SK-N-SH treated with all-trans-retinoic acid at 6 μM for 48 hours (cell line): ENCODE measurements at regions not wholly inside any gene's neighbourhood (a gene's known extent, or its start where the extent isn't known, plus 50 kb on each side); places are given as distances from the start of the nearest gene placed in this dataset.

Experiments
- ATAC-seq: fragments of 200-7000 bp; cut with Tn5 transposase; 3 replicates; pipeline ENCODE4 v1.9.1; 2020; ENCODE audit warnings: mild to moderate bottlenecking, moderate library complexity
- ARNTL ChIP-seq: fragments of 450-650 bp; formaldehyde crosslinking; IDR thresholded peaks from 2 replicates; pipeline ENCODE4 v1.5.0; 2020; ENCODE audit warnings: low read depth, mild to moderate bottlenecking, moderate library complexity, borderline replicate concordance
- BACH2 ChIP-seq: fragments of 250-450 bp; sonication (Bioruptor Pico); IDR thresholded peaks from 2 replicates; pipeline ENCODE4 v1.9.0; 2021; ENCODE audit warnings: mild to moderate bottlenecking, borderline replicate concordance
- CSDC2 ChIP-seq: fragments of 250-450 bp; sonication (Bioruptor Pico); IDR thresholded peaks from 2 replicates; pipeline ENCODE4 v1.5.0; 2020; ENCODE audit warnings: mild to moderate bottlenecking, moderate library complexity
- ESRRG ChIP-seq: fragments of 250-450 bp; sonication (Bioruptor Pico); IDR thresholded peaks from 2 replicates; pipeline ENCODE4 v1.6.1; 2021; ENCODE audit warnings: mild to moderate bottlenecking
- GLIS3 ChIP-seq: fragments of 250-450 bp; sonication (Bioruptor Pico); IDR thresholded peaks from 2 replicates; pipeline ENCODE4 v1.5.0; 2020; ENCODE audit warnings: mild to moderate bottlenecking, moderate library complexity
- ISL1 ChIP-seq: fragments of 250-450 bp; sonication (Bioruptor Pico); IDR thresholded peaks from 2 replicates; pipeline ENCODE4 v2.1.2; 2022; ENCODE audit warnings: mild to moderate bottlenecking, moderate library complexity
- OSR1 ChIP-seq: fragments of 250-450 bp; sonication (Bioruptor Pico); IDR thresholded peaks from 2 replicates; pipeline ENCODE4 v1.8.0; 2022; ENCODE audit warnings: moderate library complexity, mild to moderate bottlenecking, inconsistent platforms
- PPARA ChIP-seq: fragments of 250-450 bp; sonication (Bioruptor Pico); IDR thresholded peaks from 2 replicates; pipeline ENCODE4 v1.5.0; 2020; ENCODE audit warnings: mild to moderate bottlenecking, borderline replicate concordance
- RARB ChIP-seq: fragments of 250-450 bp; sonication (Bioruptor Pico); IDR thresholded peaks from 2 replicates; pipeline ENCODE4 v1.8.0; 2021; ENCODE audit warnings: mild to moderate bottlenecking, moderate library complexity
- SNAI2 ChIP-seq: fragments of 250-450 bp; sonication (Bioruptor Pico); IDR thresholded peaks from 2 replicates; pipeline ENCODE4 v1.5.0; 2020; ENCODE audit warnings: mild to moderate bottlenecking, moderate library complexity
- TCF4 ChIP-seq: fragments of 250-450 bp; sonication (Bioruptor Pico); IDR thresholded peaks from 2 replicates; pipeline ENCODE4 v1.8.0; 2021; ENCODE audit warnings: mild to moderate bottlenecking, moderate library complexity, borderline replicate concordance
- TOX ChIP-seq: fragments of 250-450 bp; sonication (Bioruptor Pico); IDR thresholded peaks from 2 replicates; pipeline ENCODE4 v1.8.0; 2021; ENCODE audit warnings: mild to moderate bottlenecking, moderate library complexity, borderline replicate concordance
- ZC3H10 ChIP-seq: fragments of 250-450 bp; sonication (Bioruptor Pico); IDR thresholded peaks from 2 replicates; pipeline ENCODE4 v1.5.1; 2021; ENCODE audit warnings: mild to moderate bottlenecking, moderate library complexity
- ZFP3 ChIP-seq: fragments of 250-450 bp; sonication (Bioruptor Pico); IDR thresholded peaks from 2 replicates; pipeline ENCODE4 v1.5.0; 2020; ENCODE audit warnings: mild to moderate bottlenecking, moderate library complexity
- ZFP30 ChIP-seq: fragments of 450-650 bp; formaldehyde crosslinking; IDR thresholded peaks from 2 replicates; pipeline ENCODE4 v1.5.0; 2022; ENCODE audit warnings: mild to moderate bottlenecking, moderate library complexity
- ZNF565 ChIP-seq: fragments of 450-650 bp; formaldehyde crosslinking; conservative IDR thresholded peaks from 2 replicates; pipeline ENCODE4 v1.5.0; 2020; ENCODE audit warnings: low read depth, mild to moderate bottlenecking, moderate library complexity
- ZNF70 ChIP-seq: fragments of 450-650 bp; formaldehyde crosslinking; IDR thresholded peaks from 2 replicates; pipeline ENCODE4 v1.5.0; 2020; ENCODE audit warnings: mild to moderate bottlenecking, moderate library complexity
- ZNF8 ChIP-seq: fragments of 450-650 bp; formaldehyde crosslinking; IDR thresholded peaks from 2 replicates; pipeline ENCODE4 v1.5.0; 2020; ENCODE audit warnings: mild to moderate bottlenecking, moderate library complexity
- TF ChIP-seq, protein P1 (sequence below): fragments of 250-450 bp; sonication (Bioruptor Pico); IDR thresholded peaks from 2 replicates; pipeline ENCODE4 v1.5.1; 2020; ENCODE audit warnings: low read depth, mild to moderate bottlenecking, moderate library complexity
- TF ChIP-seq, protein P2 (sequence below): fragments of 250-450 bp; sonication (Bioruptor Pico); IDR thresholded peaks from 2 replicates; pipeline ENCODE4 v1.8.0; 2020; ENCODE audit warnings: mild to moderate bottlenecking, moderate library complexity, borderline replicate concordance
- TF ChIP-seq, protein P3 (sequence below): fragments of 250-450 bp; sonication (Bioruptor Pico); IDR thresholded peaks from 2 replicates; pipeline ENCODE4 v1.5.0; 2020; ENCODE audit warnings: mild to moderate bottlenecking, moderate library complexity
- TF ChIP-seq, protein P4 (sequence below): fragments of 250-450 bp; sonication (Bioruptor Pico); IDR thresholded peaks from 2 replicates; pipeline ENCODE4 v1.5.1; 2021; ENCODE audit warnings: mild to moderate bottlenecking, moderate library complexity

DNA sequence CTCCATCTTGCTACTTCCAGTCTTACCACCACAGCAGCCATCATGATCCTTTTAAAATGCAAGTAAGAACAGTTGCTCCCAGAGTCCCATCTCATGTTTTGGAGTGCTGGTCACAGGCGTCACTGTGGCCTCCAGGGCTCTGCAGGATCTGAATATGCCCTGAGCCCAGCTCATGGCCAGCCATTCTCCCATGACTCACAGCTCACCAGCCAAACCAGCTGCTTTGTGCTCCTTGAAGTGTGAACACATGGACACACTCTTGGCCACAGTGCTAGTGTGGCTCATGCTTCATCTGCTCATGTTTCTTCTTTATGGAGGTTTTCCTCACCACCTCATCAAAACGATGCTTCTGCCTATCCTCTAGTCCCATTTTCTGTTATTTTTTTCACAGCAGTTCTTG, 466.5 kb downstream of the UQCRFS1 start:
- TF ChIP-seq OSR1 (CRISPR knock-in tag), result no peak
- TF ChIP-seq, protein P1, sequence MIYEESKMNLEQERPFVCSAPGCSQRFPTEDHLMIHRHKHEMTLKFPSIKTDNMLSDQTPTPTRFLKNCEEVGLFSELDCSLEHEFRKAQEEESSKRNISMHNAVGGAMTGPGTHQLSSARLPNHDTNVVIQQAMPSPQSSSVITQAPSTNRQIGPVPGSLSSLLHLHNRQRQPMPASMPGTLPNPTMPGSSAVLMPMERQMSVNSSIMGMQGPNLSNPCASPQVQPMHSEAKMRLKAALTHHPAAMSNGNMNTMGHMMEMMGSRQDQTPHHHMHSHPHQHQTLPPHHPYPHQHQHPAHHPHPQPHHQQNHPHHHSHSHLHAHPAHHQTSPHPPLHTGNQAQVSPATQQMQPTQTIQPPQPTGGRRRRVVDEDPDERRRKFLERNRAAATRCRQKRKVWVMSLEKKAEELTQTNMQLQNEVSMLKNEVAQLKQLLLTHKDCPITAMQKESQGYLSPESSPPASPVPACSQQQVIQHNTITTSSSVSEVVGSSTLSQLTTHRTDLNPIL (CRISPR knock-in tag), result no peak
- no peak for TF ChIP-seq ZFP30 (CRISPR knock-in tag)
- TF ChIP-seq RARB (CRISPR knock-in tag), result no peak
- TF ChIP-seq PPARA (CRISPR knock-in tag), result no peak
- TF ChIP-seq, protein P2, sequence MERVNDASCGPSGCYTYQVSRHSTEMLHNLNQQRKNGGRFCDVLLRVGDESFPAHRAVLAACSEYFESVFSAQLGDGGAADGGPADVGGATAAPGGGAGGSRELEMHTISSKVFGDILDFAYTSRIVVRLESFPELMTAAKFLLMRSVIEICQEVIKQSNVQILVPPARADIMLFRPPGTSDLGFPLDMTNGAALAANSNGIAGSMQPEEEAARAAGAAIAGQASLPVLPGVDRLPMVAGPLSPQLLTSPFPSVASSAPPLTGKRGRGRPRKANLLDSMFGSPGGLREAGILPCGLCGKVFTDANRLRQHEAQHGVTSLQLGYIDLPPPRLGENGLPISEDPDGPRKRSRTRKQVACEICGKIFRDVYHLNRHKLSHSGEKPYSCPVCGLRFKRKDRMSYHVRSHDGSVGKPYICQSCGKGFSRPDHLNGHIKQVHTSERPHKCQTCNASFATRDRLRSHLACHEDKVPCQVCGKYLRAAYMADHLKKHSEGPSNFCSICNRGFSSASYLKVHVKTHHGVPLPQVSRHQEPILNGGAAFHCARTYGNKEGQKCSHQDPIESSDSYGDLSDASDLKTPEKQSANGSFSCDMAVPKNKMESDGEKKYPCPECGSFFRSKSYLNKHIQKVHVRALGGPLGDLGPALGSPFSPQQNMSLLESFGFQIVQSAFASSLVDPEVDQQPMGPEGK, result no peak
- no peak for TF ChIP-seq ZFP3
- no peak for TF ChIP-seq CSDC2
- no peak for TF ChIP-seq ZNF8 (CRISPR knock-in tag)
- no peak for TF ChIP-seq GLIS3
- no peak for TF ChIP-seq ESRRG
- no peak for ATAC-seq

DNA sequence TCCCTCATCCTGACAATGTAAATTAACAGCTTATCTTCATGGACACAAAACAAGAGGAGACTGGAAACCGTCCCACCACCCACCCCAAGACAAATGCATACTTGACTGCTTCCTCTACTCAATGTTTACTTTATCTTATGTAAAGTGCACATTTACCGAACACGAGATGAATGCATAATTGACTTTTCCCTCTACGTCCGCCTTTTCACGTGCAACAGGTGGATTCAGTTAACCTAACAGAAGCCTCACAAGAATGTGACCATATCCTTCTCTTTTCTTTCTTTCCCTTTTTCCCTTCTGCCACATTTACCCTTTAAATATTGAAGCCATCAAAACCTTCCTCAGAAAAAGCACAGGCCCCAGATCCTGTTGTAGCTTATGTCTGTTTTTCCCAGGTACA, 468.0 kb downstream of the UQCRFS1 start:
- no peak for ATAC-seq
- TF ChIP-seq, protein P1 (CRISPR knock-in tag), result no peak
- TF ChIP-seq RARB (CRISPR knock-in tag), result no peak
- no peak for TF ChIP-seq ZC3H10 (CRISPR knock-in tag)
- TF ChIP-seq ZNF565 (CRISPR knock-in tag), result no peak
- TF ChIP-seq ESRRG, result no peak
- no peak for TF ChIP-seq TCF4 (CRISPR knock-in tag)
- TF ChIP-seq, protein P2, result no peak
- no peak for TF ChIP-seq TOX (CRISPR knock-in tag)
- no peak for TF ChIP-seq SNAI2 (CRISPR knock-in tag)
- no peak for TF ChIP-seq OSR1 (CRISPR knock-in tag)
- TF ChIP-seq, protein P3, sequence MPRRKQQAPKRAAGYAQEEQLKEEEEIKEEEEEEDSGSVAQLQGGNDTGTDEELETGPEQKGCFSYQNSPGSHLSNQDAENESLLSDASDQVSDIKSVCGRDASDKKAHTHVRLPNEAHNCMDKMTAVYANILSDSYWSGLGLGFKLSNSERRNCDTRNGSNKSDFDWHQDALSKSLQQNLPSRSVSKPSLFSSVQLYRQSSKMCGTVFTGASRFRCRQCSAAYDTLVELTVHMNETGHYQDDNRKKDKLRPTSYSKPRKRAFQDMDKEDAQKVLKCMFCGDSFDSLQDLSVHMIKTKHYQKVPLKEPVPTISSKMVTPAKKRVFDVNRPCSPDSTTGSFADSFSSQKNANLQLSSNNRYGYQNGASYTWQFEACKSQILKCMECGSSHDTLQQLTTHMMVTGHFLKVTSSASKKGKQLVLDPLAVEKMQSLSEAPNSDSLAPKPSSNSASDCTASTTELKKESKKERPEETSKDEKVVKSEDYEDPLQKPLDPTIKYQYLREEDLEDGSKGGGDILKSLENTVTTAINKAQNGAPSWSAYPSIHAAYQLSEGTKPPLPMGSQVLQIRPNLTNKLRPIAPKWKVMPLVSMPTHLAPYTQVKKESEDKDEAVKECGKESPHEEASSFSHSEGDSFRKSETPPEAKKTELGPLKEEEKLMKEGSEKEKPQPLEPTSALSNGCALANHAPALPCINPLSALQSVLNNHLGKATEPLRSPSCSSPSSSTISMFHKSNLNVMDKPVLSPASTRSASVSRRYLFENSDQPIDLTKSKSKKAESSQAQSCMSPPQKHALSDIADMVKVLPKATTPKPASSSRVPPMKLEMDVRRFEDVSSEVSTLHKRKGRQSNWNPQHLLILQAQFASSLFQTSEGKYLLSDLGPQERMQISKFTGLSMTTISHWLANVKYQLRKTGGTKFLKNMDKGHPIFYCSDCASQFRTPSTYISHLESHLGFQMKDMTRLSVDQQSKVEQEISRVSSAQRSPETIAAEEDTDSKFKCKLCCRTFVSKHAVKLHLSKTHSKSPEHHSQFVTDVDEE (CRISPR knock-in tag), result no peak
- no peak for TF ChIP-seq ZNF8 (CRISPR knock-in tag)
- TF ChIP-seq, protein P4, sequence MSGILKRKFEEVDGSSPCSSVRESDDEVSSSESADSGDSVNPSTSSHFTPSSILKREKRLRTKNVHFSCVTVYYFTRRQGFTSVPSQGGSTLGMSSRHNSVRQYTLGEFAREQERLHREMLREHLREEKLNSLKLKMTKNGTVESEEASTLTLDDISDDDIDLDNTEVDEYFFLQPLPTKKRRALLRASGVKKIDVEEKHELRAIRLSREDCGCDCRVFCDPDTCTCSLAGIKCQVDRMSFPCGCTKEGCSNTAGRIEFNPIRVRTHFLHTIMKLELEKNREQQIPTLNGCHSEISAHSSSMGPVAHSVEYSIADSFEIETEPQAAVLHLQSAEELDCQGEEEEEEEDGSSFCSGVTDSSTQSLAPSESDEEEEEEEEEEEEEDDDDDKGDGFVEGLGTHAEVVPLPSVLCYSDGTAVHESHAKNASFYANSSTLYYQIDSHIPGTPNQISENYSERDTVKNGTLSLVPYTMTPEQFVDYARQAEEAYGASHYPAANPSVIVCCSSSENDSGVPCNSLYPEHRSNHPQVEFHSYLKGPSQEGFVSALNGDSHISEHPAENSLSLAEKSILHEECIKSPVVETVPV (CRISPR knock-in tag), result no peak
- no peak for TF ChIP-seq ISL1 (CRISPR knock-in tag)
- TF ChIP-seq CSDC2, result no peak
- no peak for TF ChIP-seq ARNTL (CRISPR knock-in tag)
- no peak for TF ChIP-seq ZFP30 (CRISPR knock-in tag)
- no peak for TF ChIP-seq PPARA (CRISPR knock-in tag)
- TF ChIP-seq, all 23 proteins: peak for 0

DNA sequence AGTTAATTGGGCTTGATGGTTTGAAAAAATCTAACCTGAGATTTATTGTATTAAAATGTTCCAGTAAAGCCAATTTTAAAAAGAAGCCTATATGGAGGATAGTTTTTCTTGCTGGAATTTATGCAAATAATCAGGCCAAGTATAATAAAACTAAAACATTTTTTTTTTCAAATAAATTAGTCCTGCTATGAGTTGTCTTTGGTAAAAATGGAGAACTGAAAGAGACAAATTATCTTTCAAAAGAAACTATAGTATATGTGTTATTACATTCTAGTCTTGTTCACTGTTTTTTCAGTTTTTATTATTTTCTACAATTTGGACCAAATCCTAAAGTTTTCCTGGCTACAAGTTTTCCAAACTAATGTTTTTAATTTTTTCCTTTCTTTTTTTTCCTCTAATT, 468.9 kb downstream of the UQCRFS1 start:
- TF ChIP-seq ZFP30 (CRISPR knock-in tag), result no peak
- TF ChIP-seq ZNF8 (CRISPR knock-in tag), result no peak
- no peak for TF ChIP-seq GLIS3
- TF ChIP-seq, protein P2, result no peak
- no peak for TF ChIP-seq RARB (CRISPR knock-in tag)
- no peak for TF ChIP-seq BACH2 (CRISPR knock-in tag)
- no peak for TF ChIP-seq ZNF70
- no peak for TF ChIP-seq ZC3H10 (CRISPR knock-in tag)
- ATAC-seq, result no peak
